ENCODE measurements at regions not wholly inside any gene's neighbourhood (a gene's known extent, or its start where the extent isn't known, plus 50 kb on each side); places are given as distances from the start of the nearest gene placed in this dataset.

DNA sequence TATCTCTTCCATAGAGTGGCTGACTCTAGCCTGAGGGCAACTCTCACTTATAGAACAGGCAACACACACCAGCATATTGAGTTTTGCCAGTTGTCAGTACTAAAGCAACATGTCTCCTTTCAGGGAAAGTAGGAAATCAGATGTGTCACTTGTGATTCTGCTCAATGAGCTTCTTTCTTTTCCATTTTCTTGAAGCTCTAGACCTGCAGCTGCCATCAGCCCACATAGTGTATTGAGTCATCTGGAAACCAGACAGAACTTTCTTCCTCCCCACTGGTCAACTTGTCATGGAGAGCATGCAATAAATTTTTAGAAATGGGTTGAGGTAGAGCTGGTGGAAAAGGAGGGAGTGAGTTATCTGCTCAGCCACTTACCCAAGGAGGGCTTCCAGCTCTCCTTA lies 209.0 kb upstream of the PLEKHG7 start:
- no peak overlapping the region for H3K27ac ChIP-seq (ENCODE audit: low read length)
- H3K79me2 ChIP-seq (ENCODE audit: low read length) = no peaks in the 10 kb centered on the region
- no peaks in the 10 kb centered on the region for H3K36me3 ChIP-seq (replicated peaks; ENCODE audit: insufficient read depth, low read length)
- H2AFZ ChIP-seq (ENCODE audit: low read length) = no peak overlapping the region
- no peaks in the 10 kb centered on the region for H4K20me1 ChIP-seq (ENCODE audit: insufficient read depth, low read length)
- H3F3A ChIP-seq (ENCODE audit: insufficient read depth, low read length) = peaks cover 21% of the 10 kb centered on the region
- no peaks in the 10 kb centered on the region for H3K9me3 ChIP-seq (replicated peaks; ENCODE audit: insufficient read depth, low read length)
- no peak overlapping the region for H3K4me3 ChIP-seq (ENCODE audit: low read length)
- peak; percentile 31 for DNase-seq
- no peaks in the 10 kb centered on the region for H3K27me3 ChIP-seq (replicated peaks; ENCODE audit: insufficient read depth, low read length)
- TF ChIP-seq EZH2phosphoT487 (IDR thresholded peaks at IDR 0.05; ENCODE audit: low read length) (no peak), EZH2 (optimal IDR thresholded peaks at IDR 0.05; ENCODE audit: low read depth, low read length) (no peak)
- TF ChIP-seq, protein P1, sequence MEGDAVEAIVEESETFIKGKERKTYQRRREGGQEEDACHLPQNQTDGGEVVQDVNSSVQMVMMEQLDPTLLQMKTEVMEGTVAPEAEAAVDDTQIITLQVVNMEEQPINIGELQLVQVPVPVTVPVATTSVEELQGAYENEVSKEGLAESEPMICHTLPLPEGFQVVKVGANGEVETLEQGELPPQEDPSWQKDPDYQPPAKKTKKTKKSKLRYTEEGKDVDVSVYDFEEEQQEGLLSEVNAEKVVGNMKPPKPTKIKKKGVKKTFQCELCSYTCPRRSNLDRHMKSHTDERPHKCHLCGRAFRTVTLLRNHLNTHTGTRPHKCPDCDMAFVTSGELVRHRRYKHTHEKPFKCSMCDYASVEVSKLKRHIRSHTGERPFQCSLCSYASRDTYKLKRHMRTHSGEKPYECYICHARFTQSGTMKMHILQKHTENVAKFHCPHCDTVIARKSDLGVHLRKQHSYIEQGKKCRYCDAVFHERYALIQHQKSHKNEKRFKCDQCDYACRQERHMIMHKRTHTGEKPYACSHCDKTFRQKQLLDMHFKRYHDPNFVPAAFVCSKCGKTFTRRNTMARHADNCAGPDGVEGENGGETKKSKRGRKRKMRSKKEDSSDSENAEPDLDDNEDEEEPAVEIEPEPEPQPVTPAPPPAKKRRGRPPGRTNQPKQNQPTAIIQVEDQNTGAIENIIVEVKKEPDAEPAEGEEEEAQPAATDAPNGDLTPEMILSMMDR (IDR thresholded peaks at IDR 0.05; ENCODE audit: low read length) = no peak
- peaks cover 54% of the 10 kb centered on the region for H3K4me1 ChIP-seq (ENCODE audit: low read length)
- H3K9me2 ChIP-seq (replicated peaks; ENCODE audit: insufficient read depth, low read length) = no peaks in the 10 kb centered on the region
- no peak overlapping the region for H3K4me2 ChIP-seq (ENCODE audit: low read depth, low read length)
- H3K9ac ChIP-seq (ENCODE audit: low read length) = no peak overlapping the region

DNA sequence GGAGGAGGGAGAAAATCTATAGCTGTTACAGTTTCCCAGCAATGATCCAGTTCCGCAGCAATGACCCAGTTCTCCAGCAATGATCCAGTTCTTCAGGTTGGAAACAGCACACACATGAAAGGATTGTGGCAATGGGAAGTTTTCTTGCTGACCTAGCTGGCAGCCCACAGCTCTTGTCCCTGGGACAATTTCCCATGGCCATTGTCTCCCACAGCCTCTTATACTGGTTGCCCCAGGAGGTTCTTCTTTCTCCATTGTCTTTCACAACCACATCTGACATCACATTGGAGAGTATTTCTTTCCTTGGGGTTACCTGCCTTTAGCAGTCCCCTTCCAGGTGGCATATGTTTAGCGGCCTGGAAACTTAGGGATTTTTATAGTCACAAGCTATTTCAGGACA lies 209.8 kb upstream of the PLEKHG7 start:
- no peak overlapping the region for H3K27ac ChIP-seq (ENCODE audit: low read length)
- H4K20me1 ChIP-seq (ENCODE audit: insufficient read depth, low read length) = no peaks in the 10 kb centered on the region
- no peaks in the 10 kb centered on the region for H3K9me2 ChIP-seq (replicated peaks; ENCODE audit: insufficient read depth, low read length)
- peaks cover 54% of the 10 kb centered on the region for H3K4me1 ChIP-seq (ENCODE audit: low read length)
- peaks cover 21% of the 10 kb centered on the region for H3F3A ChIP-seq (ENCODE audit: insufficient read depth, low read length)
- no peak overlapping the region for H3K9ac ChIP-seq (ENCODE audit: low read length)
- TF ChIP-seq, protein P1 (IDR thresholded peaks at IDR 0.05; ENCODE audit: low read length) = no peak
- TF ChIP-seq EZH2phosphoT487 (IDR thresholded peaks at IDR 0.05; ENCODE audit: low read length) = no peak
- TF ChIP-seq EZH2 (optimal IDR thresholded peaks at IDR 0.05; ENCODE audit: low read depth, low read length) = no peak
- H2AFZ ChIP-seq (ENCODE audit: low read length) = no peak overlapping the region
- no peak overlapping the region for H3K4me3 ChIP-seq (ENCODE audit: low read length)
- H3K27me3 ChIP-seq (replicated peaks; ENCODE audit: insufficient read depth, low read length) = no peaks in the 10 kb centered on the region
- H3K79me2 ChIP-seq (ENCODE audit: low read length) = no peaks in the 10 kb centered on the region
- H3K9me3 ChIP-seq (replicated peaks; ENCODE audit: insufficient read depth, low read length) = no peaks in the 10 kb centered on the region
- H3K4me2 ChIP-seq (ENCODE audit: low read depth, low read length) = no peak overlapping the region
- no peaks in the 10 kb centered on the region for H3K36me3 ChIP-seq (replicated peaks; ENCODE audit: insufficient read depth, low read length)
- no peak for DNase-seq

- H3K4me2 ChIP-seq (ENCODE audit: low read depth, low read length) = peak overlapping the region; percentile 39; the same call in 1 of the 2 replicates
- H3K79me2 ChIP-seq (ENCODE audit: low read length) = no peaks in the 10 kb centered on the region
- no peak overlapping the region for H3K9ac ChIP-seq (ENCODE audit: low read length)
- peak; percentile 45 for DNase-seq
- H3K4me1 ChIP-seq (ENCODE audit: low read length) = peaks cover 54% of the 10 kb centered on the region
- TF ChIP-seq, protein P1 (IDR thresholded peaks at IDR 0.05; ENCODE audit: low read length) = peak; percentile 20; the same call in 1 of the 2 replicates
- TF ChIP-seq EZH2 (optimal IDR thresholded peaks at IDR 0.05; ENCODE audit: low read depth, low read length) = no peak
- peaks cover 21% of the 10 kb centered on the region for H3F3A ChIP-seq (ENCODE audit: insufficient read depth, low read length)
- H3K4me3 ChIP-seq (ENCODE audit: low read length) = no peak overlapping the region
- no peaks in the 10 kb centered on the region for H3K9me3 ChIP-seq (replicated peaks; ENCODE audit: insufficient read depth, low read length)
- H2AFZ ChIP-seq (ENCODE audit: low read length) = 0 out of 2 replicates have a peak overlapping the region, but pooled peaks have one; percentile 33
- H3K9me2 ChIP-seq (replicated peaks; ENCODE audit: insufficient read depth, low read length) = no peaks in the 10 kb centered on the region
- no peaks in the 10 kb centered on the region for H4K20me1 ChIP-seq (ENCODE audit: insufficient read depth, low read length)
- no peaks in the 10 kb centered on the region for H3K36me3 ChIP-seq (replicated peaks; ENCODE audit: insufficient read depth, low read length)
- H3K27ac ChIP-seq (ENCODE audit: low read length) = peak overlapping the region; percentile 5; the same call in 1 of the 2 replicates
- H3K27me3 ChIP-seq (replicated peaks; ENCODE audit: insufficient read depth, low read length) = no peaks in the 10 kb centered on the region
Observed at GRCh38 chr12:92492291-92492690, 210.5 kb upstream of the PLEKHG7 start.
